Stomach (tissue), 4 donors: ENCODE measurements at regions not wholly inside any gene's neighbourhood (a gene's known extent, or its start where the extent isn't known, plus 50 kb on each side); places are given as distances from the start of the nearest gene placed in this dataset.

ENCODE experiments used
- EP300 ChIP-seq: sonication (generic); formaldehyde crosslinking; IDR thresholded peaks from one replicate; pipeline ENCODE4 v1.6.1; 2017; ENCODE audit warnings: antibody characterized with exemption
- POLR2A ChIP-seq, 4 donors: fragments of 450-650 bp; IDR thresholded peaks; one replicate each; pipeline ENCODE4 v1.6.1; 2016; ENCODE audit warnings: antibody characterized with exemption in 4 of 4, control low read depth in 2 of 4, mild to moderate bottlenecking in 1 of 4, moderate library complexity in 1 of 4
- POLR2AphosphoS5 ChIP-seq, 3 donors: sonication (generic); formaldehyde crosslinking; IDR thresholded peaks; one replicate each; pipeline ENCODE4 v1.6.1; 2016; ENCODE audit warnings: antibody characterized with exemption in 3 of 3
- TF ChIP-seq, protein P1 (sequence below), 7 experiments: fragments of 450-650 bp in 4 of 7; fragments of 200-600 bp in 3 of 7; sonication (generic) in 3 of 7; IDR thresholded peaks; one replicate each; pipeline ENCODE4 v1.5.1; 2016 to 2019; ENCODE audit warnings: antibody characterized with exemption in 7 of 7, control low read depth in 2 of 7, mild to moderate bottlenecking in 1 of 7

DNA sequence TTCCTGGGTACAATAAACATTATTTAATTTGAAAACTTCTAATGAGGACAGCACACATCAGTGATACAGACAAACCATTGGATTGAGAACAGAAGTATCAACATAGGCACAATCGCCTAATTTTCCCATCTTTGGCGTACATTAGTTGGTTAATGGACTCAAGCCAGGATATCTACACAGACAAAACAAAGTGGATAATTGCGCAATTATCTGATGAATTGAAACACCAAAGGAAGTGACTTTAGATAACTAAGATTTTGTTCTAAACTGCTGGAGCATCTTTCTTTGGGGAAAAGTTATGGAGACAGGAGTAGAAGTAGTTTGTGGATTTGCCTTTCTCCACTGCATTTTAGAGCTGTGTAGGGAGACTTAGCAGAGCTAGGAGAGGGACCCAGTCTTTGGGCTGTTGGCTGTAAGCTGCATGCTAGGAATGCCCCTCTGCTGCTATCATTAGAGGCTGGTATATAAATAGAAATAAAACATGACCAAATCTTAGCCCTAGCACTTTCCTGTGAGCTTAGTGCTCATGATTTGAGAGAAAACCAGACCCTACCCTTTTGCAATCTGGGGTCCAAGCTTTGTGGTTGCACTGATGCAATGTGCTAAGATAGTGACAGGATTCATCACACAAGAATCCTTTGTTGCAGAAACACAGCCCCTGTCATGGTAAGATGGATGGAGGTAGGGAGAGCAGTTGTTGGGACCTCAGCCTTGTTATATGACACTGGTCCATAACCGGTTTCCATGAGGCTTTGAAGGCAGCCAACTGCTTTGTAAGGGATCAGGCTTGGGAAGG is 264.5 kb upstream of the PIK3C3 start:
- TF ChIP-seq POLR2A (IDR thresholded peaks at IDR 0.05) (no peak), POLR2AphosphoS5 (IDR thresholded peaks at IDR 0.05) (no peak), EP300 (no peak)
- TF ChIP-seq, protein P1, sequence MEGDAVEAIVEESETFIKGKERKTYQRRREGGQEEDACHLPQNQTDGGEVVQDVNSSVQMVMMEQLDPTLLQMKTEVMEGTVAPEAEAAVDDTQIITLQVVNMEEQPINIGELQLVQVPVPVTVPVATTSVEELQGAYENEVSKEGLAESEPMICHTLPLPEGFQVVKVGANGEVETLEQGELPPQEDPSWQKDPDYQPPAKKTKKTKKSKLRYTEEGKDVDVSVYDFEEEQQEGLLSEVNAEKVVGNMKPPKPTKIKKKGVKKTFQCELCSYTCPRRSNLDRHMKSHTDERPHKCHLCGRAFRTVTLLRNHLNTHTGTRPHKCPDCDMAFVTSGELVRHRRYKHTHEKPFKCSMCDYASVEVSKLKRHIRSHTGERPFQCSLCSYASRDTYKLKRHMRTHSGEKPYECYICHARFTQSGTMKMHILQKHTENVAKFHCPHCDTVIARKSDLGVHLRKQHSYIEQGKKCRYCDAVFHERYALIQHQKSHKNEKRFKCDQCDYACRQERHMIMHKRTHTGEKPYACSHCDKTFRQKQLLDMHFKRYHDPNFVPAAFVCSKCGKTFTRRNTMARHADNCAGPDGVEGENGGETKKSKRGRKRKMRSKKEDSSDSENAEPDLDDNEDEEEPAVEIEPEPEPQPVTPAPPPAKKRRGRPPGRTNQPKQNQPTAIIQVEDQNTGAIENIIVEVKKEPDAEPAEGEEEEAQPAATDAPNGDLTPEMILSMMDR (IDR thresholded peaks at IDR 0.05), result no peak
